Activated T-cell treated with anti-CD3 and anti-CD28 coated beads, Interleukin-2, amount 50 U/mL, for 72 hours (primary cell): ENCODE measurements at regions not wholly inside any gene's neighbourhood (a gene's known extent, or its start where the extent isn't known, plus 50 kb on each side); places are given as distances from the start of the nearest gene placed in this dataset.

ENCODE experiments used
- ATAC-seq, 2 donors: fragments of 150-1000 bp; cut with Tn5 transposase; replicated peaks in 1 of 2; 2 replicates each; pipeline ENCODE4 v1.10.0; 2021; ENCODE audit warnings: moderate library complexity in 2 of 2, mild to moderate bottlenecking in 1 of 2
- DNase-seq, 2 donors: peaks; one replicate each; pipeline ENCODE4 v3.0.0; 2021 to 2022; ENCODE audit warnings: mixed read lengths in 1 of 2
- H3K27ac Mint-ChIP-seq: one replicate; pipeline ENCODE4 v1.8.0; 2022; ENCODE audit warnings: mild to moderate bottlenecking, moderate library complexity, mixed read lengths
- H3K27me3 Mint-ChIP-seq: one replicate; pipeline ENCODE4 v1.8.0; 2022; ENCODE audit warnings: low read depth, mixed read lengths
- H3K36me3 Mint-ChIP-seq, 2 donors: one replicate each; pipeline ENCODE4 v1.8.0; 2022; ENCODE audit warnings: mixed read lengths in 2 of 2, mild to moderate bottlenecking in 1 of 2; ENCODE audit not compliant: insufficient read depth in 2 of 2
- H3K4me1 Mint-ChIP-seq: one replicate; pipeline ENCODE4 v1.8.0; 2022; ENCODE audit warnings: low read depth, mixed read lengths
- H3K4me3 Mint-ChIP-seq, 2 donors: one replicate each; pipeline ENCODE4 v1.8.0; 2022; ENCODE audit warnings: mild to moderate bottlenecking in 2 of 2, mixed read lengths in 2 of 2, moderate library complexity in 2 of 2
- H3K9me3 Mint-ChIP-seq, 2 donors: one replicate each; pipeline ENCODE4 v1.8.0; 2022; ENCODE audit warnings: mixed read lengths in 2 of 2

DNA sequence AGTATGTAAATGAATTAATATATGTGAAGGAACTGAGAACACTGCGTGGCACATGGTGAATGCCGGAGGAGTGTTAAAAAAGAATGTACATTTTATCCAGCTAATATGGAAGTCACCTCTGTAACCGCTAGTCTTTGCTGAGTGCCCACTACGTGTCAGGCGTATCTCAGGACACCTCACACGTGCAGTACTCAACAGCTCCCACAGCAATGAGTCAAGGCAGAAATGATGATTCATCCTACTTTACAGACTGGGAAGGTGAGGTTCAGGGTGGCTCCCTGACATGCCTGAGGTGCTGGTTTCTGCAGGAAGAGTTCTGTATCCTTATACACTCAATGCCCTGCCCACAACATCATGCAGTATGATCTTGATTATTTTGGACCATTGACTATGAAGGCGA lies 487.0 kb downstream of the HAPSTR1 start:
- Mint-ChIP-seq H3K4me1 (no peaks in the 10 kb centered on the region), H3K4me3 (no peak overlapping the region), H3K36me3 (no peaks in the 10 kb centered on the region), H3K27ac (no peak overlapping the region), H3K27me3 (no peaks in the 10 kb centered on the region), H3K9me3 (peaks cover 3 to 9% of the 10 kb centered on the region in 2 donors)
- DNase-seq, result no peak
- ATAC-seq, result no peak

DNA sequence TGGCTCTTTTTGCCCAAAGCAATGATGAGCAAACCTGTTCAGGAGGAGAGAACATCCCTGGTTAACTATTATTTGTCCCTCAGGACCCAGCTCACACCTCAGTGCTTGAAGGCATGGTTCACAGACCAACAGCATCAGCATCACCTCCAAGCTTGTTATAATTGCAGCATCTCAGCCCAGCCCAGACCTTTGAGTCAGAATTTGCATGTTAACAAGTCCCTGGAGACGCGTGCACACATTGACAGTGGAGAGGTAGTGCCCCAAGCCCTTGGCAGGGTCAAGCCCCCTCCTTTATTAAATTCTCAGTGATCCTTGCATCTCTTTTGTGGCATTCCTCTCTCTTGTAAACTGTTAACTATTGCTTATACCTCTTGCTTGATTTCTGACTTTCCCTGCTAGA lies 488.6 kb downstream of the HAPSTR1 start:
- Mint-ChIP-seq H3K27me3 (no peaks in the 10 kb centered on the region), H3K4me3 (no peak overlapping the region)

DNA sequence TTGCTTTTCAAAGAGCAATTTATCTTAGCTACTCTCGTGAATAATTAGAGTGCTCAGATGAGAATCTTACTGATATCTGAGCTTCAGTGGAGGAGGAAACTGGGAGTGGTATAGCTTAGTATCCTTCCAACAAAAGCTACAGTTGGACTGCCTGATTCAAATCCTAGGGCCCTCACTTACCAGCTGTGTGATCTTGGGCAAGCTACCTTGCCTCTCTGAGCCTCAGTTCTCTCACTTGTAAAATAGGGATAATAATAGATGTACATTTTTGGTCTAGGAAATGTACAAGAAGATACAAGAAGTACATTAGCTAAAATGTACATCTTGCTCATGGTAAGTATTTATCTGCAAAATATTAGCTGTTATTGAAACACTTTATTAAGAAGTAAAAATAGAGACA lies 502.0 kb downstream of the HAPSTR1 start:
- Mint-ChIP-seq H3K4me1 (no peaks in the 10 kb centered on the region), H3K4me3 (no peak overlapping the region), H3K27ac (no peak overlapping the region), H3K27me3 (no peaks in the 10 kb centered on the region), H3K36me3 (no peaks in the 10 kb centered on the region), H3K9me3 (peaks cover 2 to 3% of the 10 kb centered on the region in 2 donors)
- DNase-seq (no peak), ATAC-seq (no peak)

More for the DNA sequence above, 488.6 kb downstream of the HAPSTR1 start:
- no peaks in the 10 kb centered on the region for H3K4me1 Mint-ChIP-seq
- H3K9me3 Mint-ChIP-seq, result peaks cover 3 to 10% of the 10 kb centered on the region in 2 donors
- DNase-seq (no peak), ATAC-seq (no peak)
- no peak overlapping the region for H3K27ac Mint-ChIP-seq
- H3K36me3 Mint-ChIP-seq, result no peaks in the 10 kb centered on the region

DNA sequence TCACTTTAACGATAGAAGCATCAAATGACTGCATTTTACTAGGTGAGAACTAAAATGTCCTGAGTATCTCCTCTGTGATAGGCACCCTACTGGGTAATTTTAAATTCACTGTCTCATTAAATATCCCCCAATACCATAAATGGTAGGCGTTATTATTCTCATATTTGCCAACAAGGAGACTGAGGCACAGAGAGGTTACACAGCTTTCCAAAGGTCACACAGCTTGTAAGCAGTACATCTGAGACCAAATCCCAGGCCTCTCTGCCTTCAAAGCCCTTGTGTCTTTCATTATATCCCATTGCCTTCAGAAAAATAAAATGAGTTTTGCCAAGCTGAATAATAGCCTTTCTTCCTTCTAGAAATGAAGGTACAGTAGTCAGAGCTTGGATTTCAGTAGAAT lies 502.6 kb downstream of the HAPSTR1 start:
- Mint-ChIP-seq H3K4me1 (no peaks in the 10 kb centered on the region), H3K36me3 (no peaks in the 10 kb centered on the region), H3K27ac (no peak overlapping the region), H3K27me3 (no peaks in the 10 kb centered on the region), H3K4me3 (no peak overlapping the region), H3K9me3 (peaks cover 2 to 3% of the 10 kb centered on the region in 2 donors)
- DNase-seq (no peak), ATAC-seq (no peak)

DNA sequence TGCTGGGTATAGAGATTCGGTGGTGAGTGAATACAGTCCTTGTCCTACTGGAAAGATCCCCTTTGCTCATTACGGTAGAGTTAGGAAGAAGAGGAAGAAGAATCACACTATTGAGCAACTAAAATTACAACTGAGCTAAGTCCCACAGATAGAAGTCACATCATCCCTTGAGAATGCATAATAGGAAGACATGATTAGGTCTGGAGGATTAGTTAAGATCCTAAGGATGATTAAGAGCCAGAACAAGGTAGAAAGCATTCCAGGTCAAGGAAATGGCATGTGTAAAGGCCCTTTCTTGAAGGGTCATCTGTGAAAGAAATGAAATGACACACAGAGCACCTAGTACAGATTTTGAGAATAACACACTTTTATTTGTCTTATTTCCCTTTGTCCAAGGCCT lies 503.5 kb downstream of the HAPSTR1 start:
- no peaks in the 10 kb centered on the region for H3K36me3 Mint-ChIP-seq
- DNase-seq (no peak), ATAC-seq (no peak)
- H3K4me3 Mint-ChIP-seq, result no peak overlapping the region
- peaks cover 2 to 3% of the 10 kb centered on the region in 2 donors for H3K9me3 Mint-ChIP-seq
- no peak overlapping the region for H3K27ac Mint-ChIP-seq
- no peaks in the 10 kb centered on the region for H3K27me3 Mint-ChIP-seq
- no peaks in the 10 kb centered on the region for H3K4me1 Mint-ChIP-seq

DNA sequence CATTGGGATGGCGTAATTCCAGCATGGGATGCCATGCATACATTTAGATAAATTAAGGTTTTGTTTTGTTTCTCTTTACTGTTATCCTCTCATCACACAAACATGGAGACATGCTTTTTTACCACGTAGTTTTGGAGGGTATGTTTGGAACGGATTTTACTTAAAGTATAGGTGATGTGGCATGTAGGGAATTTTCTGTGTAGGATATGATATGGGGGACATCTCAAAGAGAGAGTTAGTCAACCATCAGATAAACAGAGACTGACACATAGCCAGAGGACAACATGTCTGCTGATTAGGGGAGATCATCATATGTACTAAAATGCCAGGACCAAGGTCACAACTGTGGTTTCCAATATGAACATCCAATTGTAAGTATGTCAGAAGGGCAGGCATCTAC lies 503.9 kb downstream of the HAPSTR1 start:
- H3K36me3 Mint-ChIP-seq, result no peaks in the 10 kb centered on the region
- no peak overlapping the region for H3K4me3 Mint-ChIP-seq
- no peak for DNase-seq

DNA sequence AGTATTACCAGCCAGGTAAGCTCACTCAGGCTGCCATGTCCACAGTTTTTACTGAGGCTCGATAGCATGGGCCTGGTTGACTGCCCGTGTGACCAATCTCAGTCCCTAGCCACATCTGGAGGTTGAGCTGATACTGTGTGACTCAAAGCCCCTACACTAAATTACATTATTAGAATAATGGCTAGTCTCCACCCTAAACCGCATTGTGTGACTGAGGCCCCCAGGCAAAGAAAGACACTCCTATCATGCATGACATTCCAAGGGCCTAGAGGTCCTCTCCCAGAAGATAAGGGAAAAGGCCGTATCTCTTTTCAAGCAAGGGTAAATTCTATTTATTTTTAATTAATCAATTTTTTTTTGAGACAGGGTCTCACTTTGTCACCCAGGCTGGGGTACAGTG lies 505.3 kb downstream of the HAPSTR1 start:
- Mint-ChIP-seq H3K4me3 (no peak overlapping the region), H3K27me3 (no peaks in the 10 kb centered on the region), H3K4me1 (no peaks in the 10 kb centered on the region), H3K9me3 (peaks cover 0 to 2% of the 10 kb centered on the region in 2 donors), H3K36me3 (no peaks in the 10 kb centered on the region), H3K27ac (no peak overlapping the region)
- no peak for DNase-seq
- ATAC-seq, result no peak

More for the DNA sequence above, 503.9 kb downstream of the HAPSTR1 start:
- Mint-ChIP-seq H3K27me3 (no peaks in the 10 kb centered on the region), H3K4me1 (no peaks in the 10 kb centered on the region), H3K27ac (no peak overlapping the region), H3K9me3 (peaks cover 2 to 3% of the 10 kb centered on the region in 2 donors)
- ATAC-seq, result no peak

DNA sequence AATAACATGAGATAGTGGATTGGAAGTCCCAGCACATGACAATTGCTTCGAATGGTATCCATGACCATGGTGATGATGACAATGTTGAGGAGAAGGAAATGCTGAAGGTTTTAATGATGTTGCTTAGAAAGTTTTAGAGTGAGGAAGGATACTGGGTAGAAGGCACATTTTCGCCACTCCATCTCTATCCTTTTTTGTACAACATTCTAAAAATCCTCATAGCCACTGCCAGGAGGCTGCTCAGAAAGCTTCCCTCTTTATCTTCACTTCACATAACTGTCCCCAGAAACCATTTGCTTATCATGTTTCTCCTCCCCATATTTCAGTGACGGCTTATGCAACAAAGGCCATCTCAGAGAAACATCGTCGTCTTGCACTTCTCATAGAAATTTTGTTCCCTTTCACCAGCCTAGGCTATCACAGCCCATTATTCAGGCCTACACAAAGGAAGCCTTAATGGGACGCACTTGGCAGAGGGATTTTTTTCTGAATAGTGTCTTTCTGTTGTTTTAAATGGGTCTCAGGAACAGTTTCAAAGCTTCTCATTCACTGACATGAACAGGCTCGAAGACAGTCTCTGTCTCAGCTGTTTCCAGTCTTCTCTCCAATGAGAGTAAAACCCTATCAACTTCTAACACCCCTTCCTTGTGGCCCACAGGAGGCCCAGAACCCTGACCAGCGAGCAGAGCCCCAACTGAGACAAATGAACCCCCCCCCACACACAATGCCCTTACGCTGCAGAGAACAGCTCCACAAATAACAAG lies 506.7 kb downstream of the HAPSTR1 start:
- H3K9me3 Mint-ChIP-seq, result peaks cover 0 to 2% of the 10 kb centered on the region in 2 donors
- H3K27me3 Mint-ChIP-seq, result no peaks in the 10 kb centered on the region
- no peak for ATAC-seq
- DNase-seq, result no peak
- no peak overlapping the region for H3K27ac Mint-ChIP-seq
- H3K36me3 Mint-ChIP-seq, result no peaks in the 10 kb centered on the region
- no peaks in the 10 kb centered on the region for H3K4me1 Mint-ChIP-seq
- no peak overlapping the region for H3K4me3 Mint-ChIP-seq

DNA sequence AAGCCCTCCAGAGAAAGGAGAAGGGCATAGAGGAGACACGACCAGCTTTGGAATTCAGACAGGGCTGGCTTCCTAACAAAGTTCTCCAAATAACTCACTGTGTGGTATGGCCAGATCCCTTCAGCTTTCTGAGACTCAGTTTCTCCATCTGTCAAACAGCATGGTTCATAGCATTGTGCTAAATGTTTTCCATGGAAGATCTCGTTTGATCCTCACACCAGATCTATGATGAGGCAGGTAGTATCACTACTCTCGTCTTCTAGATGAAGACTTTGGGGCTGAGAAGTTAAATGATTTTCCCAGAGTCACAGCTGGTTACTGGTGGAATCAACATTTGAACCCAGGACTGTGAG lies 507.3 kb downstream of the HAPSTR1 start:
- no peak for ATAC-seq
- Mint-ChIP-seq H3K4me3 (no peak overlapping the region), H3K27ac (no peak overlapping the region), H3K36me3 (no peaks in the 10 kb centered on the region), H3K27me3 (no peaks in the 10 kb centered on the region), H3K9me3 (peaks cover 0 to 2% of the 10 kb centered on the region in 2 donors), H3K4me1 (no peaks in the 10 kb centered on the region)
- no peak for DNase-seq

DNA sequence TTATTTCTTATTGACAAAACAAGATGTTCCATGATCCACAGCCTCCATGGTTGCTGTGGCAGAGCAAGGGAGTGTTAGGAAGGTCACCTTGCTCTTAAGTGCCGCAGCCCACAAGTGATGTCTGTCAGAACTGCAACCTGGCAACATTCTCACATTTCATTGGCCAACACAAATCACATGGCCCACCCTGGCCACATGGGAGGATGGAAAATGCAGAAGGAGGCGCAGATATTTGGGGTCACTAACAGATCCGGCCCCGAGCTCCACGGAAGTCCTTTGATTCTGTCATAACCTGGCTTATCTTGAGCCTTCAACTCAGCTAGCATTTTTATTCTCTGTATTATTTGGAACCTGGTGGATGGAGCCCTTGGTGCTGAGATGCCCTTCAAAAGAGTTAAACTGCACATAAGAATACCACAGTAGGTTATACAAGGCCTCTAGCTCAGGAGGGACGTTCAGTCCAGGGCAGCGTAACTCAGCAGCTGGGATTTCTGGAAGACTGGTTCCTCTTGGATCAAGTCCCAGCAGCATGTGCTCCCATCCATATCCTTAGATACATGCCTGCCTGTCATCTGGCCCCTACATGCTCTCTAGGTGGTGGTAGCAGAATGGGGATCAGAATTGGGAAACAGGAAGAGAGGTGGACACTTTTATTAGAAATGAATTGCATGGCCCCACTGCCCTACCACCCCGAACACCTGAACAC lies 508.1 kb downstream of the HAPSTR1 start:
- Mint-ChIP-seq H3K4me1 (no peaks in the 10 kb centered on the region), H3K4me3 (no peak overlapping the region), H3K27me3 (no peaks in the 10 kb centered on the region), H3K9me3 (peaks cover 0 to 2% of the 10 kb centered on the region in 2 donors), H3K27ac (no peak overlapping the region), H3K36me3 (no peaks in the 10 kb centered on the region)
- DNase-seq (no peak), ATAC-seq (no peak)

DNA sequence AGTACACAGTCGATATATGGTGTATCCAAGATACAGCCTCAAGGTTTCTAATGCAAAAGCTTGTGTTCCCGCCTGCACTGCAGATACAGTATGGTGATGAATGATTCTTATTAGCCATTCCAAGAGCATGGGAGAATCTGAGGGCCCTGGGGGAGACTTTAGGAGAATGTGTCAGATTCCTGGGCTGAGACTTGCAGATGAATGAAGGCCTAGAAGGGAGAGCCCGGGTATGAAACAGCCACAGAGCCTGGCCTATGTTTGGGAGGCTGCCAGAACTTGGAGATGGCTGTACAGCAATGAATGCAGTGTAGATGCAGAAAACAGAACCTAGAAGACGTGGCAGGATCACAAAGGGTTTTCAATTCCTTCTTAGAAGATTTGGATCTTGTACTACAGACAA lies 510.7 kb downstream of the HAPSTR1 start:
- Mint-ChIP-seq H3K4me1 (no peaks in the 10 kb centered on the region), H3K4me3 (no peak overlapping the region), H3K9me3 (no peaks in the 10 kb centered on the region), H3K27ac (no peak overlapping the region), H3K36me3 (no peaks in the 10 kb centered on the region), H3K27me3 (no peaks in the 10 kb centered on the region)
- ATAC-seq, result no peak
- no peak for DNase-seq

DNA sequence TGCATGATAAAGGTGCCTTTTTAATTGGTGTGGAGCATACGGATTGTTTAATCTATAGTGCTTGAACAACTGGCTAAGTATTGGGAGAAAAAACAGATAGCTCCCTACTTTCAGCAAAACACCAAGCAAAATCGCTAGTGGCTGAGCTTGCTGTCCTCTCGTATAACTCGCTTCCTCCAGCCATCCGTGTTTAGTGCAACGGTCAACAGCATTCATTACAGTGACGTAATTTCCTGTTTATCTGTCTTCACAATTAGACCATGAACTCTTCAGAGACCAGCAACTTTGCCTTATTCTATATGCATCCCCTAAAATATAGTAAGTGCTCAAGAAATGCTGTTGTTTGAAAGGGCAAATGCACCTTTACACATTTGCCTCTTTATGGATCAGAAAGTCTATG lies 511.9 kb downstream of the HAPSTR1 start:
- H3K27ac Mint-ChIP-seq, result no peak overlapping the region

DNA sequence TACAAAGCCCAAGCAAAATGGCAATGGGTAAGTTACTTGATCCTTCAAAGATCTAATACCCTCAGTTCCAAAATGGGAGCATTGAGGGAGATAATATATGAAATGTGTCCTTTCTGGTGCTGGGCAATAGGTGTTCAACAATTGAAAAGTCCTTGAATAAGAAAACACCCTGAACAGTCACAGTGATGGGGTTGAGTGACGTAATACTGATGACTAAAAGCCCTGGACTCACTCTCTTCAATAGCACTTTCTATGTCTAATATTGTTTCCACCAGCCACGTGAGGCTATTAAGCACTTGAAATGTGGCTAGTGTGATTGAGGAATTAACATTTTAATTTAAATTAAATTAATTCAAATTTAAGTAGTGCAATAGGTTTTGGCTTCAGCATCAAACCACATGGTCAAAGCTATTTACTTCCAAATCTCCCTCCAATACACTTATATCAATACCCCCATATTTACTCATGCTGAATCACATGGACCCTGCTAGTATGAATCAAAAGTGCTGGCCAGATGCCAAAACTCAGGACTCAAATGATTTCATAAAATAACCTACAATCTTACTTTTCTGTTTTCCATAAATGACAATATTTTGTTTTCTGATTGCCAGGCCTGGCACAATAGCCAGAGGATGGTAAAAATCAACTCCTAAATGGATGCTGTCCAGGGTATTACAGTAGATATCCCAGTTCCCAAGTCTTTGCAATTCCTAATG lies 516.2 kb downstream of the HAPSTR1 start:
- Mint-ChIP-seq H3K4me1 (no peaks in the 10 kb centered on the region), H3K36me3 (no peaks in the 10 kb centered on the region), H3K27me3 (no peaks in the 10 kb centered on the region), H3K4me3 (no peak overlapping the region), H3K27ac (no peak overlapping the region), H3K9me3 (no peaks in the 10 kb centered on the region)
- ATAC-seq (no peak), DNase-seq (no peak)

More for the DNA sequence above, 511.9 kb downstream of the HAPSTR1 start:
- Mint-ChIP-seq H3K36me3 (no peaks in the 10 kb centered on the region), H3K27me3 (no peaks in the 10 kb centered on the region), H3K4me1 (no peaks in the 10 kb centered on the region), H3K4me3 (no peak overlapping the region), H3K9me3 (no peaks in the 10 kb centered on the region)
- no peak for ATAC-seq
- no peak for DNase-seq
